ENCODE measurements at regions not wholly inside any gene's neighbourhood (a gene's known extent, or its start where the extent isn't known, plus 50 kb on each side); places are given as distances from the start of the nearest gene placed in this dataset.
A peak's percentile ranks its signal among the peaks of the same experiment; 100 is the strongest.

GRCh38 chr4:11483046-11483445, 54.4 kb upstream of the HS3ST1 start:
- Histone ChIP-seq H3K4me3 (no peak overlapping the region), H3K36me3 (no peaks in the 10 kb centered on the region), H3K4me1 (peaks cover 0 to 21% (median 12%) of the 10 kb centered on the region in 6 donors), H3K9me3 (peaks cover 0 to 6% (median 0%) of the 10 kb centered on the region in 8 donors), H3K27me3 (replicated peaks in 1 of 7) (no peaks in the 10 kb centered on the region), H3K27ac (no peak overlapping the region)
- intact Hi-C loops (cut with DNase I; ENCODE audit: low total_unique reads), result no loop called here
- 32 to 57% (median 43%) methylated on average over 3 of the region's 3 CpGs for WGBS, 5 donors
- DNase-seq, result no peak
- TF ChIP-seq POLR2AphosphoS5 (IDR thresholded peaks at IDR 0.05), result no peak

- peak overlapping the region in 4 of 8 donors; percentile 17 to 61 (median 56) for H3K27ac ChIP-seq
- intact Hi-C loops (cut with DNase I; ENCODE audit: low total_unique reads), result no loop called here
These were observed 52.0 kb upstream of the HS3ST1 start for GRCh38 chr4:11480683-11481082.

More at GRCh38 chr4:11480683-11481082, 52.0 kb upstream of the HS3ST1 start:
- no peak for DNase-seq
- Histone ChIP-seq H3K27me3 (replicated peaks in 1 of 7) (no peaks in the 10 kb centered on the region), H3K4me1 (peaks cover 0 to 21% (median 11%) of the 10 kb centered on the region in 6 donors), H3K36me3 (no peaks in the 10 kb centered on the region), H3K4me3 (peak overlapping the region in 1 of 8 donors; percentile 2), H3K9me3 (peaks cover 0 to 8% (median 2%) of the 10 kb centered on the region in 8 donors)
- peak in 1 of 3 donors; percentile 64 for TF ChIP-seq POLR2AphosphoS5 (IDR thresholded peaks at IDR 0.05)
- no peak for TF ChIP-seq POLR2A (IDR thresholded peaks at IDR 0.05)
- no peak for TF ChIP-seq CTCF (IDR thresholded peaks at IDR 0.05 in 8 of 11, conservative IDR thresholded peaks at IDR 0.05 in 3 of 11)
- 23 to 30% (median 27%) methylated on average over 2 of the region's 2 CpGs for WGBS, 5 donors

Small RNAs in the stretch of these regions (small RNA-seq; reads per million reads assigned to genes)
- gene RF00026 (0 reads per million in 4 donors), gene RNU6-578P (0 reads per million in 4 donors)
